ENCODE measurements at regions not wholly inside any gene's neighbourhood (a gene's known extent, or its start where the extent isn't known, plus 50 kb on each side); places are given as distances from the start of the nearest gene placed in this dataset.

GRCh38 chr16:64398793-64399192, 723.1 kb downstream of the CDH11 start:
- TF ChIP-seq CTCF (optimal IDR thresholded peaks at IDR 0.05 in 1 of 3, IDR thresholded peaks at IDR 0.05 in 1 of 3, conservative IDR thresholded peaks at IDR 0.05 in 1 of 3; ENCODE audit: extremely low read depth in 1 of 3, insufficient read depth in 2 of 3, low read length in 3 of 3) (no peak), EZH2 (IDR thresholded peaks at IDR 0.05; ENCODE audit: low read length) (no peak)

All from keratinocyte (primary cell).